K562 (cell line): ENCODE measurements at regions not wholly inside any gene's neighbourhood (a gene's known extent, or its start where the extent isn't known, plus 50 kb on each side); places are given as distances from the start of the nearest gene placed in this dataset.

ENCODE experiments used
- ATAC-seq: fragments of 200-7000 bp; cut with Tn5 transposase; 3 replicates; pipeline ENCODE4 v1.9.1; 2020; ENCODE audit warnings: moderate library complexity
- BruUV-seq: library from RNA; stranded (reverse); fragments of 400-500 nt; replicated peaks from 2 replicates; lab custom pipeline; 2021; lab: Mats Ljungman, UMichigan
- CTCF ChIA-PET: fragments of 300-600 bp; formaldehyde crosslinking; extraction: SDS; loops from one replicate; lab custom pipeline; 2021; ENCODE audit warnings: low intra/inter-chr PET ratio; lab: Yijun Ruan, JAX
- POLR2A ChIA-PET: fragments of 300-600, 350-650 bp; sonication (Branson Sonifier 250); formaldehyde crosslinking; extraction: SDS; loops from one replicate; lab custom pipeline; 2021; ENCODE audit warnings: antibody characterized with exemption, inconsistent platforms; lab: Yijun Ruan, JAX
- DNase-seq, 4 experiments: peaks; one replicate each; pipeline versions ENCODE4 v3.0.0 to v3.0.0-alpha.2; 2011 to 2018; ENCODE audit warnings: low spot score in 3 of 4, mixed read lengths in 3 of 4; ENCODE audit errors: extremely low read depth in 1 of 4
- FAIRE-seq: peaks from 2 replicates; lab custom pipeline; 2011; peaks lifted over from hg19 to GRCh38; lab: Jason Lieb, UNC
- H2AFZ ChIP-seq: 2 replicates; pipeline ENCODE4 v1.6.0; 2011; ENCODE audit warnings: low read depth, low read length, control low read depth, inconsistent platforms
- H3K27ac ChIP-seq: fragments of 200-600 bp; 3 replicates; pipeline ENCODE4 v1.8.0; 2011; ENCODE audit warnings: low read depth, mild to moderate bottlenecking, control low read depth, inconsistent platforms, low read length, moderate library complexity, mixed read lengths; ENCODE audit errors: extremely low read depth
- H3K27me3 ChIP-seq, 2 experiments: fragments of 300-600 bp in 1 of 2; 2 replicates in 1 of 2; 3 replicates in 1 of 2; pipeline versions ENCODE4 v1.6.0 to v1.8.0; 2011; ENCODE audit warnings: inconsistent platforms in 2 of 2, low read length in 2 of 2, mild to moderate bottlenecking in 1 of 2, mixed read lengths in 1 of 2, moderate library complexity in 1 of 2; ENCODE audit not compliant: control insufficient read depth in 2 of 2, insufficient read depth in 2 of 2
- H3K36me3 ChIP-seq: fragments of 300-600 bp; 3 replicates; pipeline ENCODE4 v1.8.0; 2011; ENCODE audit warnings: mild to moderate bottlenecking, low read length, inconsistent platforms; ENCODE audit not compliant: control insufficient read depth, insufficient read depth
- H3K4me1 ChIP-seq, 2 experiments: fragments of 200-600 bp in 1 of 2; replicated peaks in 1 of 2; 2 replicates in 1 of 2; 3 replicates in 1 of 2; pipeline versions ENCODE4 v1.5.1 to v1.8.0; 2011; ENCODE audit warnings: inconsistent platforms in 2 of 2, low read length in 2 of 2, mild to moderate bottlenecking in 1 of 2, mixed read lengths in 1 of 2, moderate library complexity in 1 of 2; ENCODE audit not compliant: control insufficient read depth in 2 of 2, insufficient read depth in 2 of 2
- H3K4me2 ChIP-seq: 2 replicates; pipeline ENCODE4 v1.6.1; 2011; ENCODE audit warnings: low read length, control low read depth, inconsistent platforms, mixed read lengths; ENCODE audit not compliant: insufficient read depth
- H3K4me3 ChIP-seq: fragments of 200-600 bp; sonication (generic), shearing (Covaris generic); 2 replicates; pipeline ENCODE4 v1.5.1; 2016; ENCODE audit warnings: control low read depth, inconsistent platforms
- H3K79me2 ChIP-seq: fragments of 200-600 bp; 3 replicates; pipeline ENCODE4 v1.8.0; 2011; ENCODE audit warnings: low read length, inconsistent platforms; ENCODE audit not compliant: control insufficient read depth, insufficient read depth
- H3K9ac ChIP-seq, 2 experiments: 2 replicates each; pipeline versions ENCODE4 v1.6.0 to v1.6.1; 2011; ENCODE audit warnings: low read depth in 2 of 2, low read length in 2 of 2, control low read depth in 1 of 2, inconsistent platforms in 1 of 2, mild to moderate bottlenecking in 1 of 2, mixed read lengths in 1 of 2; ENCODE audit not compliant: insufficient read depth in 1 of 2
- H3K9me1 ChIP-seq: one replicate; pipeline ENCODE4 v1.6.0; 2011; ENCODE audit warnings: inconsistent platforms, mild to moderate bottlenecking, low read length, moderate library complexity; ENCODE audit not compliant: control insufficient read depth, insufficient read depth
- H3K9me3 ChIP-seq: replicated peaks from 2 replicates; pipeline ENCODE4 v1.5.1; 2011; ENCODE audit warnings: low read depth, low read length, inconsistent platforms; ENCODE audit not compliant: control insufficient read depth, insufficient read depth
- H4K20me1 ChIP-seq: replicated peaks from 2 replicates; pipeline ENCODE4 v1.6.1; 2011; ENCODE audit warnings: low read length, inconsistent platforms, mixed read lengths; ENCODE audit not compliant: control insufficient read depth, insufficient read depth
- DLX4 ChIP-seq: fragments of 250-450 bp; sonication (Bioruptor Pico); IDR thresholded peaks from 2 replicates; pipeline ENCODE4 v1.6.1; 2021; ENCODE audit warnings: mild to moderate bottlenecking
- GABPB2 ChIP-seq: fragments of 250-450 bp; sonication (Bioruptor Pico); conservative IDR thresholded peaks from 2 replicates; pipeline ENCODE4 v1.5.1; 2021; ENCODE audit warnings: mild to moderate bottlenecking
- TCF7L2 ChIP-seq: fragments of 150-350 bp; IDR thresholded peaks from 2 replicates; pipeline ENCODE4 v1.6.1; 2016; ENCODE audit warnings: low read depth, mild to moderate bottlenecking, low read length, moderate library complexity
- YBX1 ChIP-seq: fragments of 450-650 bp; IDR thresholded peaks from 2 replicates; pipeline ENCODE4 v1.7.1; 2016; ENCODE audit warnings: mild to moderate bottlenecking
- ZBTB11 ChIP-seq, 3 experiments: fragments of 200-800 bp in 1 of 3; fragments of 250-450 bp in 1 of 3; fragments of 450-650 bp in 1 of 3; sonication (Bioruptor Pico) in 1 of 3; sonication (Bioruptor generic) in 1 of 3; formaldehyde crosslinking in 1 of 3; IDR thresholded peaks; 2 replicates each; pipeline versions ENCODE4 v1.6.1 to v1.8.0; 2016 to 2022; ENCODE audit warnings: mild to moderate bottlenecking in 2 of 3, missing genetic modification characterization in 2 of 3, missing compliant biosample characterization in 1 of 3, moderate library complexity in 1 of 3
- ZNF184 ChIP-seq: sonication (generic); formaldehyde crosslinking; IDR thresholded peaks from 2 replicates; pipeline ENCODE4 v1.5.0; 2020; ENCODE audit warnings: missing genetic modification reagents
- WGBS: fragments of 100-300 bp; shearing (Covaris generic); methylation state at CpG from one replicate; pipeline ENCODE4 v1.1.6; 2016; ENCODE audit warnings: low coverage, mixed read lengths; ENCODE audit not compliant: insufficient coverage; ENCODE audit errors: missing lambda C conversion rate; 5-methylcytosine and 5-hydroxymethylcytosine counted together
- in situ Hi-C: fragments of 300-500 bp; cut with MboI; formaldehyde crosslinking; loops from 4 replicates; pipeline ENCODE4 v1.15.0; 2018; ENCODE audit warnings: inconsistent platforms, mixed read lengths
- intact Hi-C: fragments of 100-400 bp; cut with micrococcal nuclease; formaldehyde crosslinking; loops from 2 replicates; pipeline ENCODE4 v1.14.2; 2022
- TF ChIP-seq, protein P1 (sequence below): fragments of 250-450 bp; sonication (Bioruptor Pico); IDR thresholded peaks from 2 replicates; pipeline ENCODE4 v1.5.1; 2021; ENCODE audit warnings: mild to moderate bottlenecking
- TF ChIP-seq, protein P2 (sequence below): sonication (generic); IDR thresholded peaks from 2 replicates; pipeline ENCODE4 v1.6.1; 2016

- Histone ChIP-seq H3K79me2 (no peaks in the 10 kb centered on the region), H3K27me3 (no peaks in the 10 kb centered on the region), H3K4me2 (no peak overlapping the region), H3K4me3 (no peak overlapping the region), H3K9ac (no peak overlapping the region), H3K4me1 (no peaks in the 10 kb centered on the region), H2AFZ (no peak overlapping the region), H3K27ac (no peak overlapping the region), H4K20me1 (no peaks in the 10 kb centered on the region), H3K36me3 (no peaks in the 10 kb centered on the region), H3K9me3 (no peaks in the 10 kb centered on the region), H3K9me1 (no peaks in the 10 kb centered on the region)
- ATAC-seq (no peak), DNase-seq (no peak), FAIRE-seq (no peak)
- BruUV-seq = no TSS peak
- intact Hi-C loops (no loop called here), in situ Hi-C loops (no loop called here)
- ChIA-PET POLR2A (no interaction called here), CTCF (no interaction called here)
- 0% methylated on average over 6 of the region's 6 CpGs for WGBS
- no peak for TF ChIP-seq TCF7L2
- TF ChIP-seq GABPB2 = no peak
- TF ChIP-seq DLX4 (CRISPR knock-in tag) = no peak
- no peak for TF ChIP-seq ZNF184 (CRISPR knock-in tag)
- TF ChIP-seq, protein P1, sequence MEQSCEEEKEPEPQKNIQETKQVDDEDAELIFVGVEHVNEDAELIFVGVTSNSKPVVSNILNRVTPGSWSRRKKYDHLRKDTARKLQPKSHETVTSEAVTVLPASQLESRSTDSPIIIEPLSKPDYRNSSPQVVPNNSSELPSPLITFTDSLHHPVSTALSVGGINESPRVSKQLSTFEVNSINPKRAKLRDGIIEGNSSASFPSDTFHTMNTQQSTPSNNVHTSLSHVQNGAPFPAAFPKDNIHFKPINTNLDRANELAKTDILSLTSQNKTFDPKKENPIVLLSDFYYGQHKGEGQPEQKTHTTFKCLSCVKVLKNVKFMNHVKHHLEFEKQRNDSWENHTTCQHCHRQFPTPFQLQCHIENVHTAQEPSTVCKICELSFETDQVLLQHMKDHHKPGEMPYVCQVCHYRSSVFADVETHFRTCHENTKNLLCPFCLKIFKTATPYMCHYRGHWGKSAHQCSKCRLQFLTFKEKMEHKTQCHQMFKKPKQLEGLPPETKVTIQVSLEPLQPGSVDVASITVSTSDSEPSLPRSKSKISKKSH (CRISPR knock-in tag) = no peak
- TF ChIP-seq, protein P2, sequence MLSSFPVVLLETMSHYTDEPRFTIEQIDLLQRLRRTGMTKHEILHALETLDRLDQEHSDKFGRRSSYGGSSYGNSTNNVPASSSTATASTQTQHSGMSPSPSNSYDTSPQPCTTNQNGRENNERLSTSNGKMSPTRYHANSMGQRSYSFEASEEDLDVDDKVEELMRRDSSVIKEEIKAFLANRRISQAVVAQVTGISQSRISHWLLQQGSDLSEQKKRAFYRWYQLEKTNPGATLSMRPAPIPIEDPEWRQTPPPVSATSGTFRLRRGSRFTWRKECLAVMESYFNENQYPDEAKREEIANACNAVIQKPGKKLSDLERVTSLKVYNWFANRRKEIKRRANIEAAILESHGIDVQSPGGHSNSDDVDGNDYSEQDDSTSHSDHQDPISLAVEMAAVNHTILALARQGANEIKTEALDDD = no peak
- no peak for TF ChIP-seq YBX1
- TF ChIP-seq ZBTB11 (CRISPR knock-in tag; IDR thresholded peaks at IDR 0.05) = no peak
Observed at GRCh38 chr5:13331585-13331984, 612.9 kb downstream of the DNAH5 start.
